Aorta (tissue), 5 donors: ENCODE measurements at regions not wholly inside any gene's neighbourhood (a gene's known extent, or its start where the extent isn't known, plus 50 kb on each side); places are given as distances from the start of the nearest gene placed in this dataset.
A peak's percentile ranks its signal among the peaks of the same experiment; 100 is the strongest.

Source experiments
- ATAC-seq: fragments of 200-7000 bp; cut with Tn5 transposase; one replicate; pipeline ENCODE4 v1.9.1; 2022; ENCODE audit warnings: moderate library complexity; ENCODE audit not compliant: low FRiP score
- DNase-seq, 2 donors: peaks; one replicate each; pipeline ENCODE4 v3.0.0-alpha.2; 2020
- H3K27ac ChIP-seq, 2 donors: one replicate each; pipeline ENCODE4 v1.5.1; 2013; ENCODE audit warnings: low read length in 2 of 2, mild to moderate bottlenecking in 2 of 2, moderate library complexity in 2 of 2, control low read depth in 1 of 2, inconsistent platforms in 1 of 2, low read depth in 1 of 2
- H3K27me3 ChIP-seq, 2 donors: one replicate each; pipeline ENCODE4 v1.6.1; 2013; ENCODE audit warnings: control low read depth in 1 of 2, low read length in 1 of 2, mild to moderate bottlenecking in 1 of 2, moderate library complexity in 1 of 2; ENCODE audit not compliant: insufficient read depth in 2 of 2, control insufficient read depth in 1 of 2
- H3K36me3 ChIP-seq, 2 donors: one replicate each; pipeline ENCODE4 v1.6.1; 2013; ENCODE audit warnings: control low read depth in 1 of 2, low read length in 1 of 2, mild to moderate bottlenecking in 1 of 2; ENCODE audit not compliant: insufficient read depth in 2 of 2, control insufficient read depth in 1 of 2
- H3K4me1 ChIP-seq, 2 donors: one replicate each; pipeline ENCODE4 v1.6.1; 2013; ENCODE audit warnings: low read length in 2 of 2, control low read depth in 1 of 2, mild to moderate bottlenecking in 1 of 2, moderate library complexity in 1 of 2; ENCODE audit not compliant: insufficient read depth in 2 of 2, control insufficient read depth in 1 of 2
- H3K4me3 ChIP-seq, 2 donors: one replicate each; pipeline ENCODE4 v1.5.1; 2013; ENCODE audit warnings: low read length in 2 of 2, control low read depth in 1 of 2, mild to moderate bottlenecking in 1 of 2
- H3K9me3 ChIP-seq: one replicate; pipeline ENCODE4 v1.6.1; 2013; ENCODE audit warnings: mild to moderate bottlenecking, low read length; ENCODE audit not compliant: control insufficient read depth
- WGBS, 2 donors: extraction: QIAGEN DNeasy Blood & Tissue Kit; methylation state at CpG; one replicate each; pipeline ENCODE4 v1.1.7; 2013; 5-methylcytosine and 5-hydroxymethylcytosine counted together
- intact Hi-C, 2 donors: fragments of 100-400 bp; cut with DNase I; formaldehyde crosslinking; loops; one replicate each; pipeline versions ENCODE4 v1.14.2 to v1.15.0; 2022
- donor health status: healthy with polysubstance abuse.
- donor health status: Bipolar disorder and iron deficiency.
- donor health status: DM: no; HTN: no; CAD: no.
- donor health status: DM: no; HTN: no; CAD: no.
- donor health status: DM: yes; HTN: yes; CAD: no.

- Histone ChIP-seq H3K27me3 (no peaks in the 10 kb centered on the region), H3K4me1 (no peaks in the 10 kb centered on the region), H3K27ac (no peak overlapping the region), H3K9me3 (no peaks in the 10 kb centered on the region), H3K4me3 (no peak overlapping the region), H3K36me3 (no peaks in the 10 kb centered on the region)
- 95 to 100% methylated on average over 1 of the region's 1 CpG for WGBS, 2 donors
- intact Hi-C loops, result no loop called here
- no peak for DNase-seq
- no peak for ATAC-seq
Observed at GRCh38 chr1:47646676-47647075, 208.8 kb downstream of the FOXD2 start.

DNA sequence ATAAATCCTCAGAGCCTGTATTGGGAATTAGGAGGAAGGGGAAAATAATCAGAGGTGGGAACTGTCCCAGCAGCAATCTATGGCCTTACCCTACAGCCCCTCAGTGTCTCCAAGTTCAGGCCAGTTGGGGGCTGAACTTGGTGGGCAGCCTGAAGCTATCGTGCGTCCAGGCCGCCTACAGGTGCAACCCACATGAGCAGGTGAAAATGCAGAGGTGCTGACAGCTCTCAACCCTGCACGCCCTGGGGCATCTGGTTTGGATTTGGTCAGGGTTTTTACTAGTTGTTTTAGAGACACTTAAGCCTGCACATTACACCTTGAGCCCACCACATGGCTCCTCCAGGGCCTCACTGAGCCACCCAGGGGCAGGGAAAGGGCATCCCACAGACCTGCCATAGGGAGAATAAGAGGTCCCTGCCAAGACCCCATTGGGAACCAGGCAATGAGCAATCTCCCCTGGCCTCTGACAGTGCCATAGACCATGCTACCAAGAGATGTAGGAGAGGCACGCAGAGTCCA is 209.5 kb downstream of the FOXD2 start:
- H3K36me3 ChIP-seq, result no peaks in the 10 kb centered on the region
- no peak for DNase-seq
- no peak overlapping the region for H3K4me3 ChIP-seq
- no peaks in the 10 kb centered on the region for H3K9me3 ChIP-seq
- H3K4me1 ChIP-seq, result no peaks in the 10 kb centered on the region
- intact Hi-C loops, result no loop called here
- 95% methylated on average over 5 of the region's 5 CpGs for WGBS, 2 donors
- no peak for ATAC-seq
- no peak overlapping the region for H3K27ac ChIP-seq
- H3K27me3 ChIP-seq, result no peaks in the 10 kb centered on the region

DNA sequence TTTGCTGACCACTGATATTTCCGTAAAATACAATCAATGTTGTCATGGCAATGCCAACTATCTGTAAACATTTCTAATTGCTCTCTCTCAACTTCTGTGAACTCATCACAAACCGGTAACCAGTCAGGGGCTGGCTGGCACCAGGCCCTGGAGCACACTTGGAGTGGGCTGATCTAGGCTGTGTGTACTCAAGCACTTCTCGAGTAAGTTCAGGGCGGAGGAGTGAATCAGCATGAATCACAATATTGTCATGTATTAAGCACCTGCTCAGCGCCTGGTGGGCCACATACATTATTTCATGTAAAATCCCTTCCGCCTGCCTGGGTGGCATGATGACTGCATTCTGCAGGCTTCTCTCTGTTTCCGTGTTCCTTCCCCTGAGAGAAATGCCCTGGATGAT is 212.4 kb downstream of the FOXD2 start:
- intact Hi-C loops, result no loop called here
- ATAC-seq, result no peak

DNA sequence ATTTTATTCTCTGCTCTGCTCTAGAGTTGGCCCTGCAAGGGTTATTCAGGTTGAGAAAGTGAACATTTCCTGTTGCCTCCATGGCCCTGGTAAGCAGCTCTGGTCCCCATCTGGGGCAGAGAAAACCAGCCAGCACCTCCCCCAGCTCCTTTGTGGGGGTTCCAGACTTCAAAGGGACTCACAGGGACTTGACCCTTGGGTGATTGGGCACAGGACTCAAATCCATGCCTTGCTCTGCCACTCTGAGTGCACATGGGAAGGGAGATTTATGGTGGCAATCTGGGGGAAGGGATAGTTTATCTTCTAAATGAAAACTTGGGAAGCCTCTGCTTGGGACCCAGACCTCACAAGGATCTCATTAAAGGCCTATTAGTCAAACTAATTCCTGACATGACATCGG is 212.8 kb downstream of the FOXD2 start:
- DNase-seq (no peak), ATAC-seq (no peak)
- Histone ChIP-seq H3K4me3 (no peak overlapping the region), H3K27me3 (no peaks in the 10 kb centered on the region), H3K9me3 (no peaks in the 10 kb centered on the region), H3K27ac (no peak overlapping the region), H3K36me3 (no peaks in the 10 kb centered on the region), H3K4me1 (peaks cover 0 to 6% of the 10 kb centered on the region in 2 donors)
- WGBS, 2 donors, result 74 to 76% methylated on average over 1 of the region's 1 CpG
- intact Hi-C loops, result no loop called here

More for the DNA sequence above, 212.4 kb downstream of the FOXD2 start:
- Histone ChIP-seq H3K9me3 (no peaks in the 10 kb centered on the region), H3K4me3 (no peak overlapping the region), H3K27ac (no peak overlapping the region), H3K4me1 (peaks cover 0 to 3% of the 10 kb centered on the region in 2 donors), H3K27me3 (no peaks in the 10 kb centered on the region), H3K36me3 (no peaks in the 10 kb centered on the region)
- no peak for DNase-seq
- 71 to 79% methylated on average over 7 of the region's 7 CpGs for WGBS, 2 donors

DNA sequence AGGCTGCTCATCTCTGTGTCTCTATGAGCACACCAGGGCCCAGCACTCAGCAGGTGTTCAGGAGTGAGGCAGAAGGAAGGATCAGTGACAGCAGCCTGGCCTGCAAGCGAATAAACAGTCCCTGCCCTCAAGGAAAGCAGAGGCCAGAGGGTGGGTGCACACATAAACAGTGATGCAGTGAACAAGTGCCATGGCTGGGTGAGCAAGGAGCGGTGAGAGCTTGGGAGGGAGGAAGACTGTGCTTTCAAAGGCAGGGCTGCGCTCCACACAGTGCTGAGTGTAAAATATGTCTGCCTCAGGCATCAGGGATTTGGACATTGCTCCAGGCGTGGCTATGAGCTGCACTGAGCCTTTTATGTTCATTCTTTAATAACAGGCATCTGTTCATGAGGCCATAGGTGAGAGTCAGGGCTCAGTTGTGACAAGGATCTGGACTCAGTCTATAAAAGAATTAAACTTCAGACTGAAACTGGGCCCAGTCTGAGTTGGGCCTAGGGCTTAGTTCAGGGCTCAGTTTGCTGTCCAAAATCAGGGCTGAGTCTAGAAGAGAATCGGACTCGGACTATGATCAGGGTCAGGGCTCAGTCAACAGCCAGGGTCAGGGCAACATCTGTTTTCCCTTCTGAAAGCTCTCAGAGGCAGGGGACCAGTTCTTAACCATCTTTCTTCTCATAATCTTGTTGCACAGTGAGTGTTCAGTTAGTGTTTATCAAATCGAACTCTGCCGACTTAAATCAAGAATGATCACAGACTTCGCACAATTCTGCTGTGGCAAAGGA is 213.7 kb downstream of the FOXD2 start:
- DNase-seq (no peak), ATAC-seq (no peak)
- no peaks in the 10 kb centered on the region for H3K27me3 ChIP-seq
- 81 to 83% methylated on average over 9 of the region's 9 CpGs for WGBS, 2 donors
- no peaks in the 10 kb centered on the region for H3K36me3 ChIP-seq
- no peak overlapping the region for H3K27ac ChIP-seq
- H3K4me1 ChIP-seq, result peaks cover 0 to 7% of the 10 kb centered on the region in 2 donors
- no peak overlapping the region for H3K4me3 ChIP-seq
- H3K9me3 ChIP-seq, result no peaks in the 10 kb centered on the region
- intact Hi-C loops, result no loop called here

DNA sequence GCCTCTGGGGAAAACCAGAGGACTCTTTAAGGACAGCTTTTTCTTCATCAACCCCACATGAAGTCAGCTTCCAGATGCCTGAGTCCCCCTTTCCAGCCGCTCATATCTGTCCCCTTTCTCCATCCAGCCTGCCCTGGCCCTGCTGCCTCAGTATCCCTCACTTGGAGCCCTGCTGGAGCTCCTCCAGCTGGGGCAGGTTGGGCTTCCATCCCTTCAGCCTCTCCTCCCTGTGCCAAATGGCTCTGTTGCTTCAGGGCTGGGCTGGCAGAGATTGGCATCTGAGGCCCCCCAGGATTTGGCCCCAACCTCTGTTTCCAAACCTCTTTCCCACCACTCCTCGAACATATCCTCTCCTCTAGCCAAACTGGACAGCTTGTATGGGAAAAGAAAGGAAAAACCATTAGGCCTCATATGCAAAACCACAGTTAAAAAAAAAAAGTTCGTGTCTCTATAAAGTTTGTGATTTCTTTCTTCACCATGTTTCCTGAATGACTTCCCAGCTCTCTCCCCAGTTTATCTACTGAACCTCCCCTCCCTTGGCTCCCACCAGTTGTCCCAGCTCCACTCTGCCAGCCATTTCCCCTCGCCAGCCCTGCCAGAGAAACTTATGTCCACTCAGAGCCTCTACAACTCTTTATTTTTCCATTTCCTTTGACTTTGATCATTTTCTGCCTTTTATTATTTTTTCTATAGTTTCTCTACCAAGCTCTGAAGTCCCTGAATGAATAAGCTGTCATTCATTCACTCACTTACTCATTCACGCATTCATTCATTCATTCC is 217.9 kb downstream of the FOXD2 start:
- peaks cover 2 to 10% of the 10 kb centered on the region in 2 donors for H3K4me1 ChIP-seq
- no peak for ATAC-seq
- WGBS, 2 donors, result 16 to 19% methylated on average over 5 of the region's 5 CpGs
- no peak overlapping the region for H3K4me3 ChIP-seq
- no peaks in the 10 kb centered on the region for H3K36me3 ChIP-seq
- DNase-seq, result peak in 1 of 2 donors; percentile 30
- intact Hi-C loops, result loop anchor here (5.0 kb wide), 3 partner anchors 52 to 218 kb away; partner anchors contain the start of gene FOXD2 (in 1 of the 2)
- peak overlapping the region; percentile 96 to 98 for H3K27ac ChIP-seq
- no peaks in the 10 kb centered on the region for H3K9me3 ChIP-seq
- no peaks in the 10 kb centered on the region for H3K27me3 ChIP-seq

DNA sequence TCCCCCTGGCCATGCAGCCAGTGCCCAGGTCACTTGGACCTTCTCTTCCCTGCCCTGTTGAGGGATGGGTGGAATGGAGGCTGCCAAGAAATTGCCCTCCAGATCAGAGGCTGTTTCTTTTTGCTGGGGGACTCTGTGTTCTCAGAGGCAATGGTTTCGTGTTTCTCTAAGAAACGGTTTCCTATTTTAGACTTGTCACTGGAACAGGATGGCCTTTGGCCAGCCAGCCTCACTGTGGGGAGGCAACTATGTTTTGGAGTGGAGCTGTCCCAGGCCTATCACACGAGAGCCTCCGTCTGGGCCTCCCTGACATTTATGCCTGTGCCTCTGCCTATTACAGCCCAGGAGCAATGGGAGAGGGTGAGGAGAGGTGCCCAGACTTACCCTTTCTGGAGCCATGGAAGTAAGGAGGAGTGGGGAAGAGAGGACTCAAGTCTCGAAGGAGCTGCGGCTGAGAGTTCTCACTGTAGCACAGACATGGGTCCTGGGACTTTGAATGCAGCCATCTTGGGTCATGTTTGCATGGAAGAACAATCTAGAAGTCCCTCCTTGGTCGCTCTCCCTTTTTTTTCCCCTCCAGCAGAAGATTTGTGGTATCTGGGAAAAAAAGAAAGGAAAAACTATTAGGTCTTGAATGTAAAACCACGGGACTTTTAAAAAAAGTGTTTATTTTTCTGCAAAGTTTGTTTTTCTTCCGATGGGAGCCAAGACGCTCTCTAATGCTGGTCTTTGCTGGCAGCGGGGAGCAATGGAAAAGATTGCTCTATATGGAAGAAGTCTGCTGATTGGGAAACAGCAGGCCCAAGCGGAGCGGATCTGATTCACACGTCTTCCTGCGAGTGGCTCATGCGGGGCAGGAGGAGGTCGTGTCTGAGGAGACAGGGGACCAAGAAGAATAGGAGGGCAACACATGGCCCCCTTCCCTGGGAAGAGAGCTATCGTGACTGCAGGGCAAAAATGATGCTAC is 219.2 kb downstream of the FOXD2 start:
- Histone ChIP-seq H3K36me3 (no peaks in the 10 kb centered on the region), H3K27me3 (no peaks in the 10 kb centered on the region), H3K9me3 (no peaks in the 10 kb centered on the region), H3K27ac (peak overlapping the region; percentile 99 to 100), H3K4me3 (no peak overlapping the region), H3K4me1 (peaks cover 2 to 10% of the 10 kb centered on the region in 2 donors)
- DNase-seq, result peak; percentile 92 to 93
- peak; percentile 91 for ATAC-seq
- 4 to 5% methylated on average over 18 of the region's 18 CpGs for WGBS, 2 donors
- intact Hi-C loops, result loop anchor here (1.0 to 5.0 kb wide), 4 partner anchors 47 to 220 kb away; partner anchors contain the start of gene FOXD2 (in 1 of the 2)
